Chondrocyte (in vitro differentiated cells): ENCODE measurements at regions not wholly inside any gene's neighbourhood (a gene's known extent, or its start where the extent isn't known, plus 50 kb on each side); places are given as distances from the start of the nearest gene placed in this dataset.

Experiments
- DNase-seq: peaks from one replicate; pipeline ENCODE4 v3.0.0; 2021; ENCODE audit warnings: mixed read lengths, low spot score
- H3K27ac Mint-ChIP-seq: one replicate; pipeline ENCODE4 v1.8.0; 2021; ENCODE audit warnings: mild to moderate bottlenecking, moderate library complexity, mixed read lengths; ENCODE audit not compliant: unreplicated experiment
- H3K27me3 Mint-ChIP-seq: 2 replicates; pipeline ENCODE4 v1.8.0; 2021; ENCODE audit warnings: low read depth, mixed read lengths
- H3K36me3 Mint-ChIP-seq: 2 replicates; pipeline ENCODE4 v1.8.0; 2021; ENCODE audit warnings: low read depth, mixed read lengths
- H3K4me1 Mint-ChIP-seq: 2 replicates; pipeline ENCODE4 v1.8.0; 2021; ENCODE audit warnings: low read depth, mild to moderate bottlenecking, mixed read lengths
- H3K4me3 Mint-ChIP-seq: one replicate; pipeline ENCODE4 v1.8.0; 2021; ENCODE audit warnings: mild to moderate bottlenecking, moderate library complexity, mixed read lengths; ENCODE audit not compliant: unreplicated experiment
- H3K9me3 Mint-ChIP-seq: 2 replicates; pipeline ENCODE4 v1.8.0; 2021; ENCODE audit warnings: low read depth, mixed read lengths
- CTCF ChIP-seq: fragments of 200-600 bp; sonication (generic); IDR thresholded peaks from 2 replicates; pipeline ENCODE4 v1.5.0; 2021; ENCODE audit warnings: antibody characterized with exemption, mild to moderate bottlenecking, moderate library complexity

GRCh38 chr10:108586424-108586823, 1336.9 kb downstream of the XPNPEP1 start:
- H3K27ac Mint-ChIP-seq: no peak overlapping the region
- no peaks in the 10 kb centered on the region for H3K4me1 Mint-ChIP-seq
- no peaks in the 10 kb centered on the region for H3K27me3 Mint-ChIP-seq
- no peak overlapping the region for H3K4me3 Mint-ChIP-seq
- no peak for TF ChIP-seq CTCF
- no peaks in the 10 kb centered on the region for H3K9me3 Mint-ChIP-seq
- no peaks in the 10 kb centered on the region for H3K36me3 Mint-ChIP-seq
- DNase-seq: no peak

GRCh38 chr10:108583877-108584276, 1339.4 kb downstream of the XPNPEP1 start:
- Mint-ChIP-seq H3K27ac (no peak overlapping the region), H3K9me3 (peaks cover 2% of the 10 kb centered on the region), H3K4me3 (no peak overlapping the region), H3K4me1 (no peaks in the 10 kb centered on the region), H3K27me3 (no peaks in the 10 kb centered on the region), H3K36me3 (no peaks in the 10 kb centered on the region)
- no peak for DNase-seq
- no peak for TF ChIP-seq CTCF

- peaks cover 2% of the 10 kb centered on the region for H3K9me3 Mint-ChIP-seq
- no peaks in the 10 kb centered on the region for H3K4me1 Mint-ChIP-seq
- H3K36me3 Mint-ChIP-seq: no peaks in the 10 kb centered on the region
- no peaks in the 10 kb centered on the region for H3K27me3 Mint-ChIP-seq
- H3K27ac Mint-ChIP-seq: no peak overlapping the region
- no peak overlapping the region for H3K4me3 Mint-ChIP-seq
- no peak for DNase-seq
- no peak for TF ChIP-seq CTCF
Measured at GRCh38 chr10:108582888-108583287, 1340.4 kb downstream of the XPNPEP1 start.

GRCh38 chr10:108582387-108582786, 1340.9 kb downstream of the XPNPEP1 start:
- H3K4me1 Mint-ChIP-seq: no peaks in the 10 kb centered on the region
- DNase-seq: no peak
- H3K36me3 Mint-ChIP-seq: no peaks in the 10 kb centered on the region
- no peaks in the 10 kb centered on the region for H3K27me3 Mint-ChIP-seq
- no peak overlapping the region for H3K4me3 Mint-ChIP-seq
- no peak for TF ChIP-seq CTCF
- H3K9me3 Mint-ChIP-seq: peaks cover 2% of the 10 kb centered on the region
- no peak overlapping the region for H3K27ac Mint-ChIP-seq

GRCh38 chr10:108578258-108578657, 1345.1 kb downstream of the XPNPEP1 start:
- Mint-ChIP-seq H3K4me3 (no peak overlapping the region), H3K4me1 (no peaks in the 10 kb centered on the region), H3K27ac (no peak overlapping the region), H3K36me3 (no peaks in the 10 kb centered on the region), H3K27me3 (no peaks in the 10 kb centered on the region), H3K9me3 (peaks cover 2% of the 10 kb centered on the region)
- TF ChIP-seq CTCF: no peak
- no peak for DNase-seq
